Uterus (tissue), 2 donors: ENCODE measurements at regions not wholly inside any gene's neighbourhood (a gene's known extent, or its start where the extent isn't known, plus 50 kb on each side); places are given as distances from the start of the nearest gene placed in this dataset.

ENCODE experiments used
- POLR2A ChIP-seq, 2 donors: fragments of 450-650 bp; IDR thresholded peaks; one replicate each; pipeline ENCODE4 v1.6.1; 2016; ENCODE audit warnings: antibody characterized with exemption in 2 of 2, mild to moderate bottlenecking in 1 of 2, moderate library complexity in 1 of 2
- TF ChIP-seq, protein P1 (sequence below), 4 experiments: fragments of 200-600 bp in 2 of 4; fragments of 450-650 bp in 2 of 4; sonication (generic) in 2 of 4; IDR thresholded peaks; one replicate each; pipeline ENCODE4 v1.5.1; 2016 to 2019; ENCODE audit warnings: antibody characterized with exemption in 4 of 4, mild to moderate bottlenecking in 2 of 4, moderate library complexity in 1 of 4

DNA sequence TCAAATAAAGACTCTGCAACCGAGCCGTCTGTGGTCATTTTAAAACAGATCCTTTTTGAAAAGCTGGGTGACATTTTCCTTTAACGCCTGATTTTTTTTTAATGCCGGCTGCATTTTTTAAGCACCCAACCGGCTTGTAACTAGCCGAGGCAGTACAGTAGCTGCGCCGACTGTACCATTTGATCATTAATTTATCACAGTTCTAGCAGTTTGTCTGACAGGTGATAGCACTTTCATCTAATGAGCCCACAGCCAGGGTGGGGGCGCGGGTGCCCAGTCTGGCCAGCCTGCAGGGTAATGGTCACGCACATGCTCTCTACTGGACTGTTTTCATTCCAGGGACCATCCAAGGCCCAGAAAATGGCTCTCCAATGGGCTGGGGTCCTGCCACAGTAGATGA lies 68.8 kb downstream of the IRX5 start:
- TF ChIP-seq, protein P1, sequence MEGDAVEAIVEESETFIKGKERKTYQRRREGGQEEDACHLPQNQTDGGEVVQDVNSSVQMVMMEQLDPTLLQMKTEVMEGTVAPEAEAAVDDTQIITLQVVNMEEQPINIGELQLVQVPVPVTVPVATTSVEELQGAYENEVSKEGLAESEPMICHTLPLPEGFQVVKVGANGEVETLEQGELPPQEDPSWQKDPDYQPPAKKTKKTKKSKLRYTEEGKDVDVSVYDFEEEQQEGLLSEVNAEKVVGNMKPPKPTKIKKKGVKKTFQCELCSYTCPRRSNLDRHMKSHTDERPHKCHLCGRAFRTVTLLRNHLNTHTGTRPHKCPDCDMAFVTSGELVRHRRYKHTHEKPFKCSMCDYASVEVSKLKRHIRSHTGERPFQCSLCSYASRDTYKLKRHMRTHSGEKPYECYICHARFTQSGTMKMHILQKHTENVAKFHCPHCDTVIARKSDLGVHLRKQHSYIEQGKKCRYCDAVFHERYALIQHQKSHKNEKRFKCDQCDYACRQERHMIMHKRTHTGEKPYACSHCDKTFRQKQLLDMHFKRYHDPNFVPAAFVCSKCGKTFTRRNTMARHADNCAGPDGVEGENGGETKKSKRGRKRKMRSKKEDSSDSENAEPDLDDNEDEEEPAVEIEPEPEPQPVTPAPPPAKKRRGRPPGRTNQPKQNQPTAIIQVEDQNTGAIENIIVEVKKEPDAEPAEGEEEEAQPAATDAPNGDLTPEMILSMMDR (IDR thresholded peaks at IDR 0.05) = no peak
- TF ChIP-seq POLR2A (IDR thresholded peaks at IDR 0.05) = no peak
